ENCODE measurements at regions not wholly inside any gene's neighbourhood (a gene's known extent, or its start where the extent isn't known, plus 50 kb on each side); places are given as distances from the start of the nearest gene placed in this dataset.

- no peaks in the 10 kb centered on the region for H3K79me2 ChIP-seq (ENCODE audit: insufficient read depth, low read length)
- no peaks in the 10 kb centered on the region for H3K4me1 ChIP-seq (ENCODE audit: control insufficient read depth in 1 of 2, insufficient read depth in 2 of 2, low read length in 2 of 2)
- TF ChIP-seq REST (IDR thresholded peaks at IDR 0.05; ENCODE audit: low read depth) (no peak), SP1 (IDR thresholded peaks at IDR 0.05; ENCODE audit: low read depth) (no peak), ELF1 (IDR thresholded peaks at IDR 0.05; ENCODE audit: borderline replicate concordance, low read depth) (no peak), ZFX (IDR thresholded peaks at IDR 0.05) (no peak), FOSL1 (IDR thresholded peaks at IDR 0.05; ENCODE audit: low read depth) (no peak), POLR2AphosphoS5 (IDR thresholded peaks at IDR 0.05; ENCODE audit: low read depth, low read length) (no peak), CBX3 (IDR thresholded peaks at IDR 0.05; ENCODE audit: low read depth) (no peak), CTCF (IDR thresholded peaks at IDR 0.05 in 2 of 3, conservative IDR thresholded peaks at IDR 0.05 in 1 of 3; ENCODE audit: borderline replicate concordance in 1 of 3, insufficient read depth in 1 of 3, low read depth in 2 of 3, low read length in 2 of 3) (no peak), JUND (IDR thresholded peaks at IDR 0.05) (no peak), ZBTB33 (IDR thresholded peaks at IDR 0.05; ENCODE audit: extremely low read depth, insufficient replicate concordance, low read length) (no peak), EZH2phosphoT487 (IDR thresholded peaks at IDR 0.05; ENCODE audit: borderline replicate concordance) (no peak), POLR2A (IDR thresholded peaks at IDR 0.05; ENCODE audit: borderline replicate concordance, extremely low read depth, insufficient read depth, insufficient read length) (no peak), TCF7L2 (IDR thresholded peaks at IDR 0.05; ENCODE audit: borderline replicate concordance, extremely low read depth, insufficient read depth, insufficient read length) (no peak), SRF (IDR thresholded peaks at IDR 0.05; ENCODE audit: low read depth) (no peak), EGR1 (IDR thresholded peaks at IDR 0.05; ENCODE audit: low read depth) (no peak), MAX (IDR thresholded peaks at IDR 0.05) (no peak), ZNF274 (IDR thresholded peaks at IDR 0.05; ENCODE audit: low read depth, low read length) (no peak)
- no peak for DNase-seq (ENCODE audit: low read depth, low spot score)
- no peak for ATAC-seq
- H3K27me3 ChIP-seq (ENCODE audit: insufficient read depth, low read length) = peaks cover 16% of the 10 kb centered on the region
- H3K4me3 ChIP-seq (replicated peaks in 1 of 2; ENCODE audit: low read depth in 1 of 2, low read length in 2 of 2) = no peak overlapping the region
- ChIA-PET POLR2A (no interaction called here), CTCF (interaction anchor here (0.5 kb wide), 1 partner anchor 120 kb away, joined by 3 read pairs; no protein-coding TSS in a partner anchor), RAD21 (ENCODE audit: low non-redundant PET in 1 of 2, low total read pairs in 2 of 2, uncharacterized antibody in 2 of 2, unreplicated experiment in 2 of 2) (no interaction called here)
- BruUV-seq (replicated peaks) = no TSS peak
- H2AFZ ChIP-seq (ENCODE audit: low read depth, low read length, poor library complexity, severe bottlenecking) = no peak overlapping the region
- no peaks in the 10 kb centered on the region for H3K9me3 ChIP-seq (ENCODE audit: control insufficient read depth in 1 of 2, insufficient read depth in 1 of 2, low read depth in 1 of 2, low read length in 2 of 2)
- intact Hi-C loops (cut with micrococcal nuclease) = no loop called here
- H3K9me2 ChIP-seq (ENCODE audit: insufficient read depth) = no peaks in the 10 kb centered on the region
- H3K9ac ChIP-seq (ENCODE audit: low read length) = no peak overlapping the region
- no peaks in the 10 kb centered on the region for H3K36me3 ChIP-seq (ENCODE audit: control insufficient read depth in 1 of 2, insufficient read depth in 2 of 2, low read length in 2 of 2)
- no peak overlapping the region for H3K4me2 ChIP-seq (ENCODE audit: low read length)
- H4K20me1 ChIP-seq (ENCODE audit: insufficient read depth) = no peaks in the 10 kb centered on the region
- H3K27ac ChIP-seq (ENCODE audit: low read depth, low read length) = no peak overlapping the region
Observed at GRCh38 chr9:90024823-90025222, 420.0 kb downstream of the GADD45G start.
